Renal cortical epithelial cell (primary cell): ENCODE measurements at regions not wholly inside any gene's neighbourhood (a gene's known extent, or its start where the extent isn't known, plus 50 kb on each side); places are given as distances from the start of the nearest gene placed in this dataset.
"Not testable (repeated sequence)": the region's sequence is repeated elsewhere in the genome, so short reads cannot be mapped to it uniquely, and the experiment has no call there.

ENCODE experiments used
- DNase-seq: peaks from one replicate; pipeline ENCODE4 v3.0.0-alpha.2; 2011; ENCODE audit warnings: low read depth

- DNase-seq = not testable (repeated sequence)
Measured at GRCh38 chr2:114018464-114018863, 128.6 kb downstream of the ACTR3 start.

- no peak for DNase-seq
Measured at GRCh38 chr2:114020668-114021067, 130.8 kb downstream of the ACTR3 start.

GRCh38 chr2:114022360-114023085 is 132.6 kb downstream of the ACTR3 start:
- DNase-seq = peak; percentile 99

GRCh38 chr2:114024326-114024725 is 134.4 kb downstream of the ACTR3 start:
- DNase-seq = no peak

- DNase-seq = no peak
Measured at GRCh38 chr2:114025030-114025429, 135.1 kb downstream of the ACTR3 start.

GRCh38 chr2:114027437-114027836 is 137.5 kb downstream of the ACTR3 start:
- DNase-seq = no peak

- no peak for DNase-seq
Measured at GRCh38 chr2:114031605-114032505, 142.0 kb downstream of the ACTR3 start.

- DNase-seq = no peak
Measured at GRCh38 chr2:114032705-114033104, 142.8 kb downstream of the ACTR3 start.

- DNase-seq = no peak
Measured at GRCh38 chr2:114034742-114035141, 144.9 kb downstream of the ACTR3 start.

- DNase-seq = no peak
Measured at GRCh38 chr2:114038710-114039109, 148.8 kb downstream of the ACTR3 start.

GRCh38 chr2:114039677-114040076 is 149.8 kb downstream of the ACTR3 start:
- no peak for DNase-seq

- DNase-seq = no peak
Measured at GRCh38 chr2:114040826-114041225, 150.9 kb downstream of the ACTR3 start.

GRCh38 chr2:114044985-114045384 is 155.1 kb downstream of the ACTR3 start:
- no peak for DNase-seq

GRCh38 chr2:114046373-114046772 is 156.5 kb downstream of the ACTR3 start:
- no peak for DNase-seq

GRCh38 chr2:114046866-114047435 is 157.1 kb downstream of the ACTR3 start:
- no peak for DNase-seq

GRCh38 chr2:114049280-114049679 is 159.4 kb downstream of the ACTR3 start:
- no peak for DNase-seq

- no peak for DNase-seq
Measured at GRCh38 chr2:114049826-114050225, 159.9 kb downstream of the ACTR3 start.

- no peak for DNase-seq
Measured at GRCh38 chr2:114056294-114057143, 166.6 kb downstream of the ACTR3 start.

- DNase-seq = no peak
Measured at GRCh38 chr2:114057638-114058037, 167.7 kb downstream of the ACTR3 start.

GRCh38 chr2:114061566-114062098 is 171.7 kb downstream of the ACTR3 start:
- no peak for DNase-seq

- no peak for DNase-seq
Measured at GRCh38 chr2:114063346-114063745, 173.5 kb downstream of the ACTR3 start.
